ENCODE measurements at regions not wholly inside any gene's neighbourhood (a gene's known extent, or its start where the extent isn't known, plus 50 kb on each side); places are given as distances from the start of the nearest gene placed in this dataset.

DNA sequence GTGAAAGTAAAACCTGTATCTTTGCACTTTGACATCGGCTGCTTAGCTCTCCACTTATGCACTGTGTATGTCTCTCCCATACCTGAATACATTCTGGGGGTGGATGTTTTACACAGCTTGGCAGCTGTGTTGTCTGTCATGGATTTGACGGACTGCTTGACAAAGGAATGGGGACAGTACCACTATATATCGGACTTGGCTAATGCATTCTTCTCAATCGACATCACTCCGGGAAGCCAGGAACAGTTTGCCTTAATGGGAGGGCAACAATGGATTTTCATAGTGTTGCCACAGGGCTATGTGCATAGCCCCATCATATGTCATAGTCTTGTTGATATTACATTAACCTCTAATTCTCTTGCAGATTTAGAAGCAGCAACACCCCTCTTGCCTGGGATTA is 1008.3 kb downstream of the DNAH5 start:
- BruUV-seq (replicated peaks) = no TSS peak
- H3K27ac ChIP-seq (ENCODE audit: low read depth, low read length) = no peak overlapping the region
- ATAC-seq (no peak), DNase-seq (ENCODE audit: low read depth, low spot score) (no peak)
- no peaks in the 10 kb centered on the region for H3K4me1 ChIP-seq (ENCODE audit: control insufficient read depth in 1 of 2, insufficient read depth in 2 of 2, low read length in 2 of 2)
- peaks cover 0 to 9% of the 10 kb centered on the region in 2 experiments; a peak in 2 of 4 replicates for H3K9me3 ChIP-seq (ENCODE audit: control insufficient read depth in 1 of 2, insufficient read depth in 1 of 2, low read depth in 1 of 2, low read length in 2 of 2)
- POLR2A ChIA-PET = no interaction called here
- no peaks in the 10 kb centered on the region for H3K27me3 ChIP-seq (ENCODE audit: insufficient read depth, low read length)
- H3K4me3 ChIP-seq (replicated peaks in 1 of 2; ENCODE audit: low read depth in 1 of 2, low read length in 2 of 2) = no peak overlapping the region
- RAD21 ChIA-PET (ENCODE audit: low non-redundant PET in 1 of 2, low total read pairs in 2 of 2, uncharacterized antibody in 2 of 2, unreplicated experiment in 2 of 2) = no interaction called here
- no peak overlapping the region for H3K9ac ChIP-seq (ENCODE audit: low read length)
- no peaks in the 10 kb centered on the region for H3K9me2 ChIP-seq (ENCODE audit: insufficient read depth)
- TF ChIP-seq RAD21 (IDR thresholded peaks at IDR 0.05; ENCODE audit: low read depth) = no peak
- no peak for TF ChIP-seq EZH2phosphoT487 (IDR thresholded peaks at IDR 0.05; ENCODE audit: borderline replicate concordance)
- TF ChIP-seq SIN3A (IDR thresholded peaks at IDR 0.05; ENCODE audit: low read depth) = no peak
- TF ChIP-seq JUND (IDR thresholded peaks at IDR 0.05) = no peak
- TF ChIP-seq, protein P1, sequence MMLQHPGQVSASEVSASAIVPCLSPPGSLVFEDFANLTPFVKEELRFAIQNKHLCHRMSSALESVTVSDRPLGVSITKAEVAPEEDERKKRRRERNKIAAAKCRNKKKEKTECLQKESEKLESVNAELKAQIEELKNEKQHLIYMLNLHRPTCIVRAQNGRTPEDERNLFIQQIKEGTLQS (IDR thresholded peaks at IDR 0.05) = no peak
- TF ChIP-seq TCF7L2 (IDR thresholded peaks at IDR 0.05; ENCODE audit: borderline replicate concordance, extremely low read depth, insufficient read depth, insufficient read length) = no peak
- TF ChIP-seq, protein P2, sequence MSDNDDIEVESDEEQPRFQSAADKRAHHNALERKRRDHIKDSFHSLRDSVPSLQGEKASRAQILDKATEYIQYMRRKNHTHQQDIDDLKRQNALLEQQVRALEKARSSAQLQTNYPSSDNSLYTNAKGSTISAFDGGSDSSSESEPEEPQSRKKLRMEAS (IDR thresholded peaks at IDR 0.05) = no peak
- no peak for TF ChIP-seq YY1 (IDR thresholded peaks at IDR 0.05; ENCODE audit: extremely low read depth, insufficient replicate concordance, low read depth, low read length)
- TF ChIP-seq SP1 (IDR thresholded peaks at IDR 0.05; ENCODE audit: low read depth) = no peak
- TF ChIP-seq, protein P3, sequence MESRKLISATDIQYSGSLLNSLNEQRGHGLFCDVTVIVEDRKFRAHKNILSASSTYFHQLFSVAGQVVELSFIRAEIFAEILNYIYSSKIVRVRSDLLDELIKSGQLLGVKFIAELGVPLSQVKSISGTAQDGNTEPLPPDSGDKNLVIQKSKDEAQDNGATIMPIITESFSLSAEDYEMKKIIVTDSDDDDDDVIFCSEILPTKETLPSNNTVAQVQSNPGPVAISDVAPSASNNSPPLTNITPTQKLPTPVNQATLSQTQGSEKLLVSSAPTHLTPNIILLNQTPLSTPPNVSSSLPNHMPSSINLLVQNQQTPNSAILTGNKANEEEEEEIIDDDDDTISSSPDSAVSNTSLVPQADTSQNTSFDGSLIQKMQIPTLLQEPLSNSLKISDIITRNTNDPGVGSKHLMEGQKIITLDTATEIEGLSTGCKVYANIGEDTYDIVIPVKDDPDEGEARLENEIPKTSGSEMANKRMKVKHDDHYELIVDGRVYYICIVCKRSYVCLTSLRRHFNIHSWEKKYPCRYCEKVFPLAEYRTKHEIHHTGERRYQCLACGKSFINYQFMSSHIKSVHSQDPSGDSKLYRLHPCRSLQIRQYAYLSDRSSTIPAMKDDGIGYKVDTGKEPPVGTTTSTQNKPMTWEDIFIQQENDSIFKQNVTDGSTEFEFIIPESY (IDR thresholded peaks at IDR 0.05; ENCODE audit: extremely low read depth, insufficient replicate concordance, low read length) = no peak
- TF ChIP-seq CBX3 (IDR thresholded peaks at IDR 0.05; ENCODE audit: low read depth) = no peak
- TF ChIP-seq ELF1 (IDR thresholded peaks at IDR 0.05; ENCODE audit: borderline replicate concordance, low read depth) = no peak
- no peak for TF ChIP-seq ZFX (IDR thresholded peaks at IDR 0.05)
- H3K4me2 ChIP-seq (ENCODE audit: low read length) = no peak overlapping the region
- H2AFZ ChIP-seq (ENCODE audit: low read depth, low read length, poor library complexity, severe bottlenecking) = no peak overlapping the region
- no peaks in the 10 kb centered on the region for H4K20me1 ChIP-seq (ENCODE audit: insufficient read depth)
- no peaks in the 10 kb centered on the region for H3K36me3 ChIP-seq (ENCODE audit: control insufficient read depth in 1 of 2, insufficient read depth in 2 of 2, low read length in 2 of 2)
- no peaks in the 10 kb centered on the region for H3K79me2 ChIP-seq (ENCODE audit: insufficient read depth, low read length)
- CTCF ChIA-PET = no interaction called here
- intact Hi-C loops (cut with micrococcal nuclease) = no loop called here

Measured in HCT116 (cell line).